DMS79 treated with DMSO at 0.1 percent for 48 hours (cell line): ENCODE measurements at regions not wholly inside any gene's neighbourhood (a gene's known extent, or its start where the extent isn't known, plus 50 kb on each side); places are given as distances from the start of the nearest gene placed in this dataset.

Experiments used
- DNase-seq: peaks from one replicate; lab custom pipeline; 2025; lab: John Stamatoyannopoulos, UW

DNA sequence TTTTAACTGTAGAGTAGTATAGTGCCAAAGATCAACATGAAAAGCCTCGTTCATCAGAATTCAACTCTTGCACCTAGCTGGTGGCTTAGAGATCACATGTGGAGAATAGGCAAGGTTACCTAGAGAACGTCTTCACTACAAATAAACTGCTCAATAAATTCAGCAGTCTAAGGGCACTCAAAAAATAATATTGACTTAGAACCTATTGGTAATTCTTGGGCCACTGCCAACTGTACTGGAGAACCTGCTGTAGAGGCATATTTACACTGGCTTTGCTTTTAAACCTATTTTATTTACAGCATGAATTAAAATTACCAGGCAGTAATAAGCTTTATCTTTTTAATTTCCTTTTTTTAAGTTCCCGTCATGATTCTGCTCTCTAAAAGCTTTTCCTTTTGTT, 343.7 kb downstream of the PDHA2 start:
- no peak for DNase-seq

- DNase-seq, result no peak
These were observed 346.7 kb downstream of the PDHA2 start for GRCh38 chr4:96186593-96186992.

GRCh38 chr4:96189761-96190160, 349.9 kb downstream of the PDHA2 start:
- no peak for DNase-seq

- DNase-seq, result no peak
These were observed 353.2 kb downstream of the PDHA2 start for GRCh38 chr4:96193061-96193460.

GRCh38 chr4:96194993-96195392, 355.1 kb downstream of the PDHA2 start:
- DNase-seq, result no peak

DNA sequence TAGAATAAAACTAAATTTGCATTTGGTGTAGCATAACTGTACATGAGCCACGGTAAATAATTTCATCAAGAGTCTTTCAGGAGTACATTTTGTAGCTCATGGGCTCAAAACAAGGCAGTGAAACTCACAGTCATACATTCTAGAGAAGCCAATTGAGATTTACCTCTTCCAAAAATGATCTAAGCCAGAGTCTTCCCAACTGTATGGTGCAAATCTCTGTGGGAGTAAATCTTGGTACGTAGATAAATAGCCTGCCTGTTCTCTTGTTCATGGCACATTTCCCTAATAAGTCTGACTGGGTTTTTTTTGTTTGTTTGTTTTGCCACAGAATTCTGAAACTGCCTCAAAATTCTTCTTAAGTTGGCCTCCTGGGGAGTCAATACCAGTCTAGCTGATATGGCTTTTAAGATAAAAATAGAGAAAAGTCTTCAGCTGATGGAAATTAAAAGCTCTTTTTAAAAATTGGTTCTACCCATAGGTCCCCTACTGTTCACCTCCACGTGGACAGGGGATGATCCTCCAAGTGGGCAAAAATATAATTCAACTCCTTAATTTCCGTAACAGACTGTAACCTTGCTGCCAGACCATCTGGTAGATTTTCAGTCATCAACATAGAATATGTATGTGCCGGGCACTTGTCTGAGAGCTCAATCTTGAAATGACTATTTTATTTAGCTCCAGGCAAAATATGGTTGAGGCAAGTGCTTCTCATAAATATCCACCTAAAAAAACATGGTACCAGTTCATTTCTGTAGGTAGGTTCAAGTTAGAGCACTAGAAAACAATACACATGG, 365.4 kb downstream of the PDHA2 start:
- no peak for DNase-seq

GRCh38 chr4:96227515-96227914, 387.6 kb downstream of the PDHA2 start:
- no peak for DNase-seq

DNA sequence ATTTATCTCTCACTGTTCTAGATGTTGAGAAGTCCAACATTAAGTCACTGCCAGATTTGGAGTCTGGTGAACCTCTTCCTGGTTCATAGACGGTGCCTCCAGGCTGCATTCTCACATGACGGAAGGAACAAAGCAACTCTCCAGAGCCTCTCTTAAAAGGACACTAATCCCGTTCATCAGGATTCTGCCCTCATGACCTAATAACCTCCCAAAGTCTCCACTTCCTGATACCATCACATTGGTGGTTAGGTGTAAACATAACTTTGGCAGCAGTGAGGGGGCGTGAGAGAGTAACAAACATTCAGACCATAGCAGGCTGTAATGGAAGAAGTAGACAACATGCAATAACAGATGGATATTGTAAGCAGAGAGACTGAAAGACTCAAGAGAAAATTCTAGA, 388.6 kb downstream of the PDHA2 start:
- DNase-seq, result no peak

GRCh38 chr4:96240041-96240440, 400.1 kb downstream of the PDHA2 start:
- DNase-seq, result no peak

GRCh38 chr4:96241819-96242218, 401.9 kb downstream of the PDHA2 start:
- DNase-seq, result no peak

- DNase-seq, result no peak
These were observed 407.2 kb downstream of the PDHA2 start for GRCh38 chr4:96247096-96247495.

DNA sequence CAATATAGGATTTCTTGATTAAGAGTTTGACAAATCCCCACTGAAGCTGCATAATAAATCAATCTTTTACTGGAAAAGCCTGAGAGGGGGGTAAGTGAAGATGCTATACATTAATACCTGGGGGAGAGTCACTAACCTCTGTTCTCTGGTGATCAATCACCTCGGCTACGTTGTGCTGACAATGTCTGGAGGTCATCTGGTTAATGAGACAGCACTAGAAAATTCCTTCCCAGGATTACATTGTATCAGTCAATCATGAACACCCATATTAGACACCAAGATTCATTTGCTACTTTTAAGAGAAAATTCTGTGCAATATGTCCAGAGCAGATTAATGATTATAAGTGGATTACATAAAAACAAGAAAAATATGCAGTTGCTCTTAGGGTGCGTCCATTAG, 408.3 kb downstream of the PDHA2 start:
- no peak for DNase-seq

DNA sequence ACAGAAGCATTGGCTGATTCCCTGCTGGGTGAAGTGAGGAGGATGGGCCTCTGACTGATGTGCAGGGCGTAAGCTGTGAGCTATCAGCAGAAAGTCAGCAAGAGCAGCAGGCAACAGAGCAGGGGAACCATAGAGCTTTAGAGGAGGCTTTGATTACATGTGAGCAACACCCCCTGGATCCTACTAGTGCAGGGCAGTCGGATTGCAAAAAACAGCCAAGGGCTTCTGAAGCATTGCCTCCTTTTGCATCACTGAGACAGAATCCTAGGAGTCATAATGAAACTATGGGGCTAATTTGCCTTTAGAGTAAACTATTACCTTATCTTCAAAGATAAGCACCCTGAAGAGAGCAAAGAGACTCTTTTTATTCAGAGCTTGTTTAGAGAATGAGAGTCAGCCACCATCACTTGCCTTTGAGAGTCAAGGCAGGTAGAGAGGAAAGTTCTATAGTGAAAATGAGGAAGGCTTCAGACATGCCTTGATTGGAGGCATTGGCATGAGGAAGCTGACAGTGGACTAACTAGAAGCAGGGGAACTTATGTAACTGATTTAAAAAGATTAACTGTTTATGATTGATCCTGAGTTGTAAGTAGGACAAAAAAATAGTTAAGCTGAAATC, 420.3 kb downstream of the PDHA2 start:
- no peak for DNase-seq

DNA sequence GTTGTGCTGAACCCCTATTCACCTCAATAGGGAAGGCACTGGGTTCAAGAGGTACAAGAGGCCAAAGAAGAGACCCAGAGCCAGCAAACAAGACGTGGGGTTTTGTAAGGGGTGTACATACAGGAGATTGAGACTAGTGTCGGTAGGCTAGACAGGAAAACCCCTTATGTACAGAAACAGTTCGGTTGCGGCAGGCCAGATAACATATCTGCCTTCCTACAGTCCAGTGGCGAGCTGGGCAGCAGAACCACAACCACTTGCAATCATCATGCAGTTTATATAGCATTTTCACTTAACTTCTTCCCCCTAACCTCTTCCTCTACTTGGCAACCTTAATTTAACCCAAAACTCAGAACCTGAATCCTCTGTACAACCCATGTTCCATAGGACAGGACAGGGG, 422.2 kb downstream of the PDHA2 start:
- no peak for DNase-seq

- DNase-seq, result no peak
These were observed 423.4 kb downstream of the PDHA2 start for GRCh38 chr4:96263291-96263690.

- no peak for DNase-seq
These were observed 425.1 kb downstream of the PDHA2 start for GRCh38 chr4:96264941-96265463.

- DNase-seq, result no peak
These were observed 453.9 kb downstream of the PDHA2 start for GRCh38 chr4:96293806-96294205.

GRCh38 chr4:96295143-96295741, 455.3 kb downstream of the PDHA2 start:
- DNase-seq, result no peak

- DNase-seq, result no peak
These were observed 461.8 kb downstream of the PDHA2 start for GRCh38 chr4:96301715-96302114.

DNA sequence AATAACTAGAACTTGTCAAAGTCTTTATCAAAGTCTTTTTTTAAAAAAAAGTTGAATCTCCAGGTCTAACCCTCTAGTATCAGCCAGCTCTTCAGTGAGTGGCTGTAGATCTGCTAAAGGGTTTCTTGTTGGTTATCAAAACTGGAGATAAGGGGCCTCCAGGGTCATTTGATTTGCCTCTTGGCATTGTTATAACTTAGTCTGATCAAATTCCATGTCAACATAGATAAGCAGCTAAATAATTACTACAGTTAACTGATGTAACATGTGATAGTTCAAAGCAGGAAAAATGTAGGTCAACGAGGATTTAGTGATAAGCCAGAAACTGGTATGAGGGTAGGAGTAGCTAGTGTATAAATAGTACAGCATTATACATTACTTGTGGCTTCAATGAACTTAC, 465.1 kb downstream of the PDHA2 start:
- DNase-seq, result no peak

DNA sequence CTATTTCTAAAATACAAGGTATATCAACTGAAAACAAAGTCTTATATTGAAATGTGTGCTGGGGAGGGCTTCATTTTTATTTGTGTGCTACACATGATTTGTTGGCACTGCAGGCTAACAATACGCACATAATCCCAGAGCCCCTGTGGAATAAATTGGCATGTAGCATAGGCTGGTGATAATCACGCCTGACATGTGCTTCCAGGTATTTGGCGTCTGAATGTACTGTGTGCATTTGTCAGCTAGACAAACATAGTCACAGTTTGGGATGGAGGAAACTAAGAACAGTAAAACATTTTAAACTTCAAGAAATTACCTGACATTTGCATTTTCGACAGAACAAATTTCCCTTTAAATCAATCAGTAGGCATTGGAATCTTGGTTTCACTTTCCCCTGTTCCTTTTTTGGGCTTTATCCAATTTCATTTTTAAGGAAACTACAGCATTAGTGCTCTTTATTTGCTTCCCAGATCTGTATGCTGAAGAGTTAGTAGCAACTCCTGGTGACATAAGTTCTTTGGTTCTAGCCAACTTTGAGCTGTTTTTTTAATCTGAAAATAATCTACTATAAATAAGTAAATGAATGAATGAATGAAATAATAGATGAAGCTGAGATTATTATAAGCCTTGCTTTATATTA, 472.3 kb downstream of the PDHA2 start:
- DNase-seq, result no peak

DNA sequence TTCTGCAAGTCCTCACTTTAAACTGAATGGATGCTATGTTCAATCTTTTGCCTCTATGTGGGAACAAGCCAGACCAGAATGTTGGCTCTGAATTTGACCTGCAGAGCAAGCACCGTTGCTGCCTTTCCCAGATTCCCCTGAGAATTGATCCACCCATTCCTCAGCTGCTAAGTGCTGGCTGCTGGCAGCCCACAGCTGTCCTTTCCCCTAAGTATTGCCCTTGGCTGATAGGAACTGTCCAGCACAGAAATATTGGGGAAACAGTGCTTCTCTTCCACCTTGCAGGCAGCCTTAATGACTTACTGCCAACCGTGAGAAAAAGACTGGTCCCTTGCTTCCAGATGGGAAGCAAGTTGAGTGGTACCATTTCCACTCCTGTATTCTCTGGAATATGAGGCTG, 475.9 kb downstream of the PDHA2 start:
- no peak for DNase-seq

DNA sequence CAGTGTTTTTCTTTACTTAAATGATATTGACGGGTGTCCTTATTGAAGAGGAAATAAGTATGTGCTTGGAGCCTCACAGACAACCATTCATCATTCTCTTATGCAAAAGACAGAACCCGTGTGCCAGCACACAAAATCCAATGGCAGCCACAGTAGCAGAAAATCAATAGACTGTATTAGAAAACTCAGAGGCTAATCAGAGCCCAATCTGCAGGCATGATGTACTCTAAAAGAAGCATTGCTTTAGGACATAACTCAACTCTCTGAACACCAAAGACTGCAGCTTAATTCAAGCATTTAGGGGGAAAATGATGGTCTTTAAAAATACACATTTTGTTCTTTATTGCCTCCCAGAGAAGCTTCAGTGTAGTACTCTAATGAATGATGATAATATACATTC, 476.9 kb downstream of the PDHA2 start:
- DNase-seq, result no peak
